Gastroesophageal sphincter (tissue), 3 donors: ENCODE measurements at regions not wholly inside any gene's neighbourhood (a gene's known extent, or its start where the extent isn't known, plus 50 kb on each side); places are given as distances from the start of the nearest gene placed in this dataset.

Source experiments
- CTCF ChIP-seq, 4 experiments: fragments of 200-600 bp in 2 of 4; fragments of 450-650 bp in 2 of 4; sonication (generic) in 1 of 4; IDR thresholded peaks; one replicate each; pipeline ENCODE4 v1.5.1; 2017 to 2019; ENCODE audit warnings: antibody characterized with exemption in 4 of 4, mild to moderate bottlenecking in 2 of 4, moderate library complexity in 2 of 4
- POLR2A ChIP-seq, 2 donors: fragments of 450-650 bp; IDR thresholded peaks; one replicate each; pipeline ENCODE4 v1.6.1; 2017; ENCODE audit warnings: antibody characterized with exemption in 2 of 2, mild to moderate bottlenecking in 2 of 2, moderate library complexity in 1 of 2
- POLR2AphosphoS5 ChIP-seq: sonication (generic); formaldehyde crosslinking; IDR thresholded peaks from one replicate; pipeline ENCODE4 v1.6.1; 2017; ENCODE audit warnings: antibody characterized with exemption

GRCh38 chr1:72365693-72366092, 83.4 kb upstream of the NEGR1 start:
- TF ChIP-seq POLR2A (IDR thresholded peaks at IDR 0.05), result no peak
- TF ChIP-seq POLR2AphosphoS5, result no peak
- TF ChIP-seq CTCF (IDR thresholded peaks at IDR 0.05), result no peak
